ENCODE measurements at regions not wholly inside any gene's neighbourhood (a gene's known extent, or its start where the extent isn't known, plus 50 kb on each side); places are given as distances from the start of the nearest gene placed in this dataset.

DNA sequence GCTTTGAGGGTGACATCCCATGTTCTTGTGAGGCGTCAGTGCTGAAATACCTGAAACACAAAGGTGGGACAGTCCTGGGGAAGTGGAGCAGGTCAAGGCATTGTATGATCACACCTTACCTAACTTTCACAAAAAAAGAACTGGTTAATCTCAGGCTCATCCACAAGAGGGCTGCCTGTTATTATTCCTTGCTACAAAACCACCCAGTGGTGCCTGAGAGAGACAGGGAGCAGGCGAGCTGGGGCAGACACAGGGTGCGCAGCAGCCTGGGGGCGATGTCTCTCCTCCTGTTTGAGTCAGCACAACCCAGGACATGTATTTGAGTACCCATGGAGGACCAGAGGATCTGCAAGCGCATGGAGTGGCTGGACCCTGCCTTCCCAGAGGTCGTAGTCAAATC is 316.8 kb upstream of the ATP10A start:
- ATAC-seq (ENCODE audit: low FRiP score): no peak
- no peak for TF ChIP-seq CTCF (IDR thresholded peaks at IDR 0.05)
- no peak for DNase-seq (ENCODE audit: low spot score)

- no peak for ATAC-seq (ENCODE audit: low FRiP score)
- TF ChIP-seq CTCF (IDR thresholded peaks at IDR 0.05): no peak
- no peak for DNase-seq (ENCODE audit: low spot score)
These were observed 315.6 kb upstream of the ATP10A start for GRCh38 chr15:26178640-26179220.

- TF ChIP-seq CTCF (IDR thresholded peaks at IDR 0.05): no peak
- ATAC-seq (ENCODE audit: low FRiP score) (no peak), DNase-seq (ENCODE audit: low spot score) (no peak)
These were observed 314.7 kb upstream of the ATP10A start for GRCh38 chr15:26177816-26178215.

- DNase-seq (ENCODE audit: low spot score) (no peak), ATAC-seq (ENCODE audit: low FRiP score) (no peak)
- no peak for TF ChIP-seq CTCF (IDR thresholded peaks at IDR 0.05)
These were observed 313.7 kb upstream of the ATP10A start for GRCh38 chr15:26176831-26177230.

GRCh38 chr15:26171266-26171665 is 308.1 kb upstream of the ATP10A start:
- no peak for TF ChIP-seq CTCF (IDR thresholded peaks at IDR 0.05)
- ATAC-seq (ENCODE audit: low FRiP score) (no peak), DNase-seq (ENCODE audit: low spot score) (no peak)

DNA sequence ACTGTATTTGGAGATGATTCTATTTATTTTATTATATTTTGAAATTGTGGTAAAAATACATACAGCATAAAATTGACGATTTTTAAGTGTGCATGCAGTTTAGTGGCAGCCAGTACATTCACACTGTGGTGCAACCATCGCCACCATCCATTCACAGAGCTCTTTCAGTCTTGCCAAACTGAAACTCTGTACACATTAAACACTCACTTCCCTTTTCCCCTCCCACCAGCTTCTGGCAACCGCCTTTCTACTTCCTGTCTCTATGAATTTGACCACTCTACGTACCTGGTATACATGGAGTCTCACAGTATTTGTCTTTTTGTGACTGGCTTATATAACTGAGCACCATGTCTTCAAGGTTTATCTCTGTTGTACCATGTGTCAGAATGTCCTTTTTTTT is 303.3 kb upstream of the ATP10A start:
- ATAC-seq (ENCODE audit: low FRiP score): no peak
- TF ChIP-seq CTCF (IDR thresholded peaks at IDR 0.05): no peak
- no peak for DNase-seq (ENCODE audit: low spot score)

DNA sequence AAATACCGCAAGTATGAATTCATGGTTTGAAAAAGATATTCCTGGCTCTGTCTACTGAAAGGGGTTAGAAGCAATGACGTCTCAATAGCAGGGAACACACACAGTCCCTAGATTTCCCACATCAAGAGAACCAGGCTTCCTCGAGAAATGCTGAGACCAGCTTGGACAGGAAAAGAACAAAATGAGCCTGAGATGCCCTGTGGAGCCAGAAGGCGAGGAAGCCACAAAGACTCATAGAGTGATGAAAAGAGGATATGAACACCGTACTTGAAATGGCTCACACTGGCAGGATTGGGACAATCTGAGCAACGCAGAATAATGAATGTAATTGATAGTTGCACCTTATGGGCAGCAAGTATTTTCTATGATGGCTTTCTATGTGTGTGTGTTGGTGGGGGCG is 302.4 kb upstream of the ATP10A start:
- DNase-seq (ENCODE audit: low spot score): no peak
- ATAC-seq (ENCODE audit: low FRiP score): no peak
- TF ChIP-seq CTCF (IDR thresholded peaks at IDR 0.05): no peak
